CD4-positive, alpha-beta T cell treated with Interleukin-4 for 4 hours (primary cell): ENCODE measurements at regions not wholly inside any gene's neighbourhood (a gene's known extent, or its start where the extent isn't known, plus 50 kb on each side); places are given as distances from the start of the nearest gene placed in this dataset.

Experiments used
- DNase-seq: peaks from one replicate; pipeline ENCODE4 v3.0.0-alpha.2; 2020

GRCh38 chr4:63618883-63619718, 790.1 kb downstream of the TECRL start:
- no peak for DNase-seq

GRCh38 chr4:63607169-63607872, 801.9 kb downstream of the TECRL start:
- no peak for DNase-seq

DNA sequence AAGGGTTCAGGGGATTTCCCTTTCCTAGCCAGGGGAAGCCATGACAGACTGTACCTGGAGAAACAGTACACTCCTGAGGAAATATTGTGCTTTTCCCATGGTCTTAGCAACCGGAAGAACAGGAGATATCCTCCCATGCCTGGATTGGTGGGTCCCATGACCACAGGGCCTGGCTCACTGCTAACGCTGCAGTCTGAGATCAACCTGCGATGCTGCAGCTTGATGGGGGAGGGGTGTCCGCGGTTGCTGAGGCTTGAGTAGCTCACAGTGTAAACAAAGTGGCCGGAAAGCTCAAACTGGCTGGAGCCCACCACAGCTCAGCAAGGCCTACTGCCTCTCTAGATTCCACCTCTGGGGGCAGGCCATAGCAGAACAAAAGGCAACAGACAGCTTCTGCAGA, 819.5 kb downstream of the TECRL start:
- DNase-seq: no peak

- DNase-seq: no peak
These were observed 825.7 kb downstream of the TECRL start for GRCh38 chr4:63583561-63583960.

DNA sequence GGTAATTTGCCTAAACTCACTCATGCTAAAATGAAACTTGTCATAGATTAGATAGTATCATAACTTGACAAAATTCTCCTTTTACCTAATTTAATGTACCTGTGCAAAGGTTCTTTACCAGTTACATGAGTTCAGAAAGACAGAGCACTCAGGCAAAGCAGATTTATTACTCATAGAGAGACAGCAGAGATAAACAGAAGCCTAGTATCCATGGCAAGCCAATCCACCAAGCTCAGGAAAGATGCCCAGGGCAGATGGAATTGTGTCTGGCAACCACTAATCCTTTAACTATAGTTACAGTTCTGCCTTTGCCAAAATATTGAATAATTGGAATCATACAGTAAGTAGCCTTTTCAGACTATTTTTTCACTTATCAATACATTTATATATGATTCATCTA, 826.2 kb downstream of the TECRL start:
- no peak for DNase-seq

DNA sequence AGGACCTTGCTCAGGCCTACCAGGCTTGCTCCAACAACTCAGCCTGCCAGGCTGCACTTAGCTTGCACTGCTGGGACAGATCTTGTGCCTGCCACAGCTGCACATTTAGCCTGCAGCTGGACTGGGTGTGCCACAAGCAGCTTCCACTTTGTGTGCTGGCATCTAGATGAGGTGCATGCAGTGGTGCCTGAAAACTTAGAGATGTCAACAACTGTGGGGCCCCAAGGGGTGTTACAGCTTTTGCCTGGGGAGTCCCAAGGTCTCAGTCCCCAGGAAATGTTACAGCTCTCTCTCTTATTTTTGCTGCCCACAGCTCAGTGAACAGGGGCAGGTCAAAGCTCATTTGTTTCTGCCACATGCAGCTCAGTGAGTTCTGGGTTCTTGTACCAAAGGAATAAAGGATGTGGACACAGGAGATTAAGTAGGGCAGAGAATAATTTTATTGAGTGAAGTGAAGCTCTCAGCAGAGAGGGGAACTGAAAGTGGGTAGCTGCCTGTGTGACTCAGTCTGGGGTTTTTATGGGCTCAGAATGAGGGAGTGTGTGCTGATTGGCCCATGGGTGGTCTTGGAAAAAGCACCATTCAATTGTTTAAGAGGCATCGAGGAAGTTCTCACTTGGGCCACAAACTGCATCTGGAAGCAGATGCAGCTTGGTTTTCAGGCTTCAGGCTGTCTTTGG, 828.3 kb downstream of the TECRL start:
- DNase-seq: no peak

DNA sequence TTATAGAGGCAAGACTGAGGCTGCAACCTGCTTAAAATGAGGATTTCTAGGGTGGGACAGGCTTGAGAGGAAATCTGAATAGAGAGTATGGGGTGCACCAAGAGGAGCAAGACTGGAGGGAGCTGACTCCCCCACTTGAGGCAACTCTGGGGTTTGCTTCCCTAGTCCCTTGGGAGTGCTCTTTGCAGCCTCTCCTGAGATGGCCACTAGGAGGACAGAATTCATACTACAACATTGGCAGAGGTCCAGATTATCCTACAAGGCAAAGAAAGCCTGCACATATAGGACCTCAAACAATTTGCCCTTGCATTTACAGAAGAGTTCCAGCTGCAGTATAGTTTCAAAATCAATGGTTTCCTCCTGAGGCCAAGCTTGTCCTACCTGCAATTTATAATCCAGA, 830.9 kb downstream of the TECRL start:
- DNase-seq: no peak

GRCh38 chr4:63566658-63567057, 842.6 kb downstream of the TECRL start:
- no peak for DNase-seq

DNA sequence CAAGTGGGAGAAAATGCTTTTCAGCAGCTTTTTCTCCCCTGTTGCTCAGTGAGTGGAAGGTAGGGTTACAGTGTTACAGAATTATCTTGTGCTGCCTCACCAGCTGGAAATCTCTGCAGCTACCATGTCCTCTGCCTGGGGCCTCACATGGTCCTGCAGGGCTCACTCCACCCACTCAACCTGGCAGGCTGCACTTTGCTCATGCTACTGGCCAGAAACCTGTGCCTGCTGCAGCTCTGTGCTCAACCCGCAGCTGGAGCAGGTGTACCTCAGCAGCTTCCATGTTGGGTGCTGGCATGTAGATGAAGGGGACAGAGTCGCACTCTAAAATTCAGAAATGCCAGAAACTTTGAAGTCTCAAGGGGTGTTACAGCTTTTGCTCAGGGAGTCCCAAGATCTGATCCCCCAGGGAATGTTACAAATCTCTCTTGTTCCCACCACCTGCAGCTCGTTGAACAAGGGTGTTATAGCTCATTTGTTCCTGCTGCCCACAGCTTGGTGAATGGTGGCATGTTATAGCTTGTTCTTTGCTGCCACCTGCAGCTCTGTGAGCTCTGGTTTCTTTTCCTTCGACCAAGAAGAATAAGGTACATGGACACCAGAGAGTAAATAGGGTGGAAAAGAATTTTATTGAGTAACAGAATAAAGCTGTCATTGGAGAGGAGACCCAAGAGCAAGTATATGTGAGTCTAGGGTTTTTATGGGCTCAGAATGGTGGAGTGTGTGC, 845.8 kb downstream of the TECRL start:
- no peak for DNase-seq

DNA sequence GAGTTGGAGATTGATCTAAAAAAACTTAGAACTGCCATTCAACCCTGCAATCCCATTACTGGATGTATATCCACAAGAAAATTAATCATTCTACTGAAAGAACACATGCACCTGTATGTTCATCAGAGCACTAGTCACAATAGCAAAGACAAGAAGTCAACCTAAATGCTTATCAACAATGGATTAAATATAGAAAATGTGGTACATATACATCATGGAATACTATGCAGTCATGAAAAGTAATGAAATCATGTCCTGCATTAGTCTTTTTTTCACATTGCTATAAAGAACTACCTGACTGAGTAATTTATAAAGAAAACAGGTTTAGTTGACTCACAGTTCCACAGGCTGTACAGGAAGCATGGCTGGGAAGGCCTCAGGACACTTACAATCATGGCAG, 850.5 kb downstream of the TECRL start:
- no peak for DNase-seq

DNA sequence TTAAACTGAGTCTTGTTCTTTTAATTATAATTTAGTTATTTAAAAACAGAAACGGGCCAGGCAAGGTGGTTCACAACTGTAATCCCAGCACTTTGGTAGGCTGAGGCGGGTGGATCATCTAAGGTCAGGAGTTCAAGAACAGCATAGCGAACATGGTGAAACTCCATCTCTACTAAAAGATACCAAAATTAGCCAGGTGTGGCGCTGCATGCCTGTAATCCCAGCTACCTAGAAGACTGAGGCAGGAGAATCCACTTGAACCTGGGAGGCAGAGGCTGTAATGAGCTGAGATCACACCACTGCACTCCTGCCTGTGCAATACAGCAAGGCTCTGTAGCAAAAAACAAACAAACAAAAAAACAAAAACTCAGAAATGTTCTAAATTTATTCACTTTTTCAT, 852.9 kb downstream of the TECRL start:
- no peak for DNase-seq

- DNase-seq: no peak
These were observed 856.1 kb downstream of the TECRL start for GRCh38 chr4:63553123-63553522.

GRCh38 chr4:63541828-63542227, 867.4 kb downstream of the TECRL start:
- no peak for DNase-seq

DNA sequence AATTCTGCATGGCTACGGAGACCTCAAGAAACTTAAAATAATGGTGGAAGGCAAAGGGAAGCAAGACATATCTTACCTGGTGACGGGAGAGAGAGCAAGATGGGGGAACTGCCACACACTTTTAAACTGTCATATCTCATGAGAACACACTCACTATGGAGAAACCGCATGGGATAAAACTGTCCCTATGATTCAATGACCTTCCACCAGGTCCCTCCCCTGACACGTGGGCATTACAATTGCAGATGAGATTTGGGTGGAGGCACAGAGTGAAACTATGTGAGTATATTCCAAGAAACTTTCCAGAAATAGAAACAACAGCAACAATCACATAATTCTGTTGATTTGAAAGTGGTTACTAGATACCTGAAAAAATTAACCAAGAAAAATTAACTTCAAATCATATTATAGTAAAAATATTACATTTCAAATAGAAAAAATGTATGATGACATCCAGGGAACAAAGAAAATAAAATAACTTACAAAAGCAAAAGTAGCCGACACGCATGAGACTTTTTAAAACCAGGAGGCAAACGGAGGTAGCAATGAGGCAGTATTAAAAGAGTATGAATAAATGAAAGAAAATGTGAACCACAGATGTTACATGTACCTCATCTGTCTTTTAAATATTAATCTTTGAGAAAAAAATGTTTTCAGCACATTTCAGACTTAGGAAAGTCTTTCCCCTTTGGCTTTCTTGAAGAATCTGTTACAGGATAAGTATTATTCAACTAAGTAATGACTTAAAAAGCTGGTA, 879.5 kb downstream of the TECRL start:
- DNase-seq: no peak

- DNase-seq: no peak
These were observed 880.8 kb downstream of the TECRL start for GRCh38 chr4:63528256-63528991.

- DNase-seq: no peak
These were observed 883.0 kb downstream of the TECRL start for GRCh38 chr4:63526251-63526650.

DNA sequence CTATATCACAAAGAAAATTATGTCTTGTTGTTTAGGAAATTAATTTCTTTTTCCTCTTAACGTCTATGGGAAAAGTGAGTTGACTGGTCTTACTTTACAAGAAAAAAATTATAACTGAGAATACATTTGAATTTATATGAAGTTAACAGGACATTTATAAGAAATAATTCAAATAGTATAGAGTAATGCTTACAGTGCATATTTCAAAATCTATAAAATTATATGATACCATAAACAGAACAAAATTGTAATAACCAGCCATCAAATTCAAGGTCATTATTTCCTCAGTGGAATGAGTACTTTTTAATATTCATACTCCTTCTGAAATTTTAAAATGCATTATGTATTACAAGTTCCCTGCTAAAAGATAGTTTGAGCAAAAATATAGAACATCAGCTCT, 884.5 kb downstream of the TECRL start:
- DNase-seq: no peak

DNA sequence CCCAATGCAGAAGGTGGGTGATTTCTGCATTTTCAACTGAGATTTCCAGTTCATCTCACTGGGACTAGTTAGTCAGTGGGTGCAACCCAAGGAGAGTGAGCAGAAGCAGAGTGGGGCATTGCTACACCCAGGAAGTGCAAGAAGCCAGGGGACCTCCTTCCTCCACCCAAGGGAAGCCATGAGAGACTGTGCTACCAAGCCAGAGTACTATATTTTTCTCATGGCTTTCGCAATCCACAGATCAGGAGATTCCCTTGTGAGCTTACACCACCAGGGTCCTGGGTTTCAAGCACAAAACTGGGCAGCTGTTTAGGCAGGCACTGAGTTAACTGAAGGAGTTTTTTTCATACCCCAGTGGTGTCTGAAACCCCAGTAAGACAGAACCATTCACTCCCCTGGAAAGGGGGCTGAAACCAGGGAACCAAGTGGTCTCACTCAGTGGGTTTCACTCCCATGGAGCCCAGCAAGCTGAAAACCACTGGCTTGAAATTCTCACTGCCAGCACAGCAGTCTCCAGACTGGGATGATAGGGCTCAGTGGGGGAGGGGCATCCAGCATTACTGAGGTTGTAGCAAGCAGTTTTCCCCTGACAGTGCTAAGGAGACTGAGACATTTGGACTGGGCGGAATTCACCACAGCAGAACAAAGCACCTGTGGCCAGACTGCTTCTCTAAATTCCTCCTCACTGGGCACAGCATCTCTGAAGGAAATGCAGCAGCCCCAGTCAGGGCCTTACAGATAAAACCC, 903.4 kb downstream of the TECRL start:
- DNase-seq: no peak

- DNase-seq: no peak
These were observed 916.0 kb downstream of the TECRL start for GRCh38 chr4:63493265-63493664.

DNA sequence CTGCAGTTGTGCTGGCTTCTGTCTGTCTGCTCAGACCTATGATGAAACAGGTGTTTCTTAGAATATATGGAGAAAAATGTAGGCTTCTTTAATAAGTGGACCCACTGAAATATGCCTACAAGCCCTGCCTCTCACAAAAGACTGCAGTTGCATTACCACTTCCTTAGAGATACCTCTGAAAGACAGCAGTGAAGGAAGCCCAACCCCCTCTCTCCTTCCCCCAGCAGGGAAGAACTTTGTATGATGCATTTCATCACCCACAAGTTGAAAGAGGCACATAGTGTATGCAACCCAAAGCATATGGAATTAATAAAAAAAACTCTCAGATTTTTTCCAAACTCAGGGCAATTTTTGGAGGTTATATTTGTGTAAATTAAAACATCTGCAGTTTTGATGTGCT, 916.7 kb downstream of the TECRL start:
- DNase-seq: no peak

GRCh38 chr4:63464393-63464792, 944.9 kb downstream of the TECRL start:
- no peak for DNase-seq
